PC-3 (cell line): ENCODE measurements at regions not wholly inside any gene's neighbourhood (a gene's known extent, or its start where the extent isn't known, plus 50 kb on each side); places are given as distances from the start of the nearest gene placed in this dataset.

Experiments used
- ATAC-seq: fragments of 200-7000 bp; cut with Tn5 transposase; 2 replicates; pipeline ENCODE4 v1.9.1; 2020; ENCODE audit warnings: mild to moderate bottlenecking, moderate library complexity
- BruUV-seq: library from RNA; stranded (reverse); fragments of 400-500 nt; replicated peaks from 2 replicates; lab custom pipeline; 2021; lab: Mats Ljungman, UMichigan
- CTCF ChIA-PET: fragments of 300-600 bp; sonication (Branson Sonifier 250); formaldehyde crosslinking; loops from one replicate; lab custom pipeline; 2022; ENCODE audit warnings: antibody characterized with exemption; lab: Charles Lee
- POLR2A ChIA-PET: fragments of 300-600 bp; sonication (Branson Sonifier 250); formaldehyde crosslinking; loops from one replicate; lab custom pipeline; 2022; ENCODE audit warnings: antibody characterized with exemption; ENCODE audit not compliant: unreplicated experiment; lab: Charles Lee
- DNase-seq: peaks from one replicate; pipeline ENCODE4 v3.0.0-alpha.2; 2015
- H2AFZ ChIP-seq: fragments of 300-600 bp; sonication (generic); 2 replicates; pipeline ENCODE4 v1.6.0; 2016; ENCODE audit warnings: antibody characterized with exemption, low read length
- H3F3A ChIP-seq: fragments of 300-600 bp; sonication (generic); one replicate; pipeline ENCODE4 v1.6.0; 2017; ENCODE audit warnings: antibody characterized with exemption, low read length, control low read depth, mild to moderate bottlenecking; ENCODE audit not compliant: unreplicated experiment
- H3K27ac ChIP-seq: fragments of 300-600 bp; sonication (generic); 2 replicates; pipeline ENCODE4 v1.5.1; 2016; ENCODE audit warnings: mild to moderate bottlenecking, low read length
- H3K27me3 ChIP-seq: fragments of 300-600 bp; sonication (generic); 2 replicates; pipeline ENCODE4 v1.6.1; 2016; ENCODE audit warnings: low read length, mixed read lengths
- H3K36me3 ChIP-seq: fragments of 300-600 bp; sonication (generic); 2 replicates; pipeline ENCODE4 v1.6.1; 2016; ENCODE audit warnings: low read depth, mixed run types, low read length, mixed read lengths
- H3K4me1 ChIP-seq: fragments of 300-600 bp; sonication (generic); 2 replicates; pipeline ENCODE4 v1.5.1; 2016; ENCODE audit warnings: low read length; ENCODE audit not compliant: insufficient read depth
- H3K4me2 ChIP-seq: fragments of 300-600 bp; sonication (generic); 2 replicates; pipeline ENCODE4 v1.6.0; 2016; ENCODE audit warnings: low read length
- H3K4me3 ChIP-seq: fragments of 300-600 bp; sonication (generic); 2 replicates; pipeline ENCODE4 v1.5.1; 2016; ENCODE audit warnings: mild to moderate bottlenecking, low read length, mixed read lengths
- H3K79me2 ChIP-seq: fragments of 300-600 bp; sonication (generic); 2 replicates; pipeline ENCODE4 v1.6.1; 2017; ENCODE audit warnings: low read length, mixed read lengths
- H3K9ac ChIP-seq: fragments of 300-600 bp; sonication (generic); 2 replicates; pipeline ENCODE4 v1.6.0; 2016; ENCODE audit warnings: mild to moderate bottlenecking, low read length
- H3K9me2 ChIP-seq: fragments of 300-600 bp; sonication (generic); replicated peaks from 2 replicates; pipeline ENCODE4 v1.6.1; 2016; ENCODE audit warnings: mixed run types, low read length, mixed read lengths
- H3K9me3 ChIP-seq: fragments of 300-600 bp; sonication (generic); 2 replicates; pipeline ENCODE4 v1.6.1; 2016; ENCODE audit warnings: low read length, mixed read lengths
- H4K20me1 ChIP-seq: fragments of 300-600 bp; sonication (generic); 2 replicates; pipeline ENCODE4 v1.6.1; 2016; ENCODE audit warnings: low read length, mixed read lengths
- EZH2 ChIP-seq: fragments of 300-600 bp; sonication (generic); IDR thresholded peaks from one replicate; pipeline ENCODE4 v1.6.1; 2017; ENCODE audit warnings: antibody characterized with exemption, mild to moderate bottlenecking, low read length; ENCODE audit not compliant: unreplicated experiment
- EZH2phosphoT487 ChIP-seq: fragments of 300-600 bp; sonication (generic); IDR thresholded peaks from 2 replicates; pipeline ENCODE4 v1.6.1; 2018; ENCODE audit warnings: mild to moderate bottlenecking, antibody characterized with exemption, low read length, borderline replicate concordance
- intact Hi-C: fragments of 100-400 bp; cut with micrococcal nuclease; formaldehyde crosslinking; loops from 2 replicates; pipeline ENCODE4 v1.9.0; 2023
- TF ChIP-seq, protein P1 (sequence below): fragments of 300-600 bp; sonication (generic); conservative IDR thresholded peaks from 2 replicates; pipeline ENCODE4 v1.5.1; 2017; ENCODE audit warnings: antibody characterized with exemption, low read depth, mild to moderate bottlenecking, low read length

DNA sequence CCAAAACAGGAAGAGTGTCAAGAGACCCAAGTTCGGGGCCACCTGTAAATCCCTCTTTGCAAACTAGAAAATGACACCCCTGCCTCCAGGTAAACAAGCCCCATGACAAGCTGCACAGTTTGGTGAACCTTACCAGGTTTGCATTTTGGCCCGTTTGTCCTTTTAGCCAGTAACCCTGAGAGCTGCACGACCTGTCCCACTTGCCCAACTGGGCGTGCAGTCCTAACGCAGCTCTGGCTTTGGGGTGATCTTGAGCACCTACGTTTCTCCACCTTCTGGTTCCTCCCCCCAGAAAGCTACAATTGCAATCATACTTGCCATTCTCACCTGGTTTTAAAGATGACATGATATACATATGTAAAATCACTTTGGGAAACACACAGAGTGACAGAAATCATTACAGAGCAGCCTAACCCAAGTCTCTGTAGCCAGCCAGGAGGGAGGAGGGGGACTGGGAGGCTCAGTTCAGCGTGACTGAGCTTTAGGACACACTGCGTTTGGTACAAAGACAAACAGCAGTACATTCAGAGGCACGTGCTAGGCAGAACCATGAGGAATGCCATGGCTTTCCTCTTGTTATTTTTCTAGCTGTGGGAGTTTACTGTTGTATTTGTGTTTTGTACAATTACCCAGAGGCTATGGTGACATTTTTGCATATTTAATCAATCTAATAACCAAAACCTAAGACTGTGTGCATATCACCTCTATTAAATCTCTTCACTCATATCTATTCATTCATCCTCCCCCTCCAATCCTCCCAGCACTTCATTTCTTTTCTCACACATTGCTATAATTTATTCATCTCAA lies 304.0 kb downstream of the IRS1 start:
- no peak for ATAC-seq
- POLR2A ChIA-PET: no interaction called here
- no peaks in the 10 kb centered on the region for H3K27me3 ChIP-seq
- H3K27ac ChIP-seq: no peak overlapping the region
- no peaks in the 10 kb centered on the region for H3K4me1 ChIP-seq
- no peaks in the 10 kb centered on the region for H3K9me2 ChIP-seq
- no peak overlapping the region for H3K4me3 ChIP-seq
- H3K79me2 ChIP-seq: no peaks in the 10 kb centered on the region
- CTCF ChIA-PET: no interaction called here
- no peaks in the 10 kb centered on the region for H3F3A ChIP-seq
- TF ChIP-seq EZH2 (no peak), EZH2phosphoT487 (no peak)
- TF ChIP-seq, protein P1, sequence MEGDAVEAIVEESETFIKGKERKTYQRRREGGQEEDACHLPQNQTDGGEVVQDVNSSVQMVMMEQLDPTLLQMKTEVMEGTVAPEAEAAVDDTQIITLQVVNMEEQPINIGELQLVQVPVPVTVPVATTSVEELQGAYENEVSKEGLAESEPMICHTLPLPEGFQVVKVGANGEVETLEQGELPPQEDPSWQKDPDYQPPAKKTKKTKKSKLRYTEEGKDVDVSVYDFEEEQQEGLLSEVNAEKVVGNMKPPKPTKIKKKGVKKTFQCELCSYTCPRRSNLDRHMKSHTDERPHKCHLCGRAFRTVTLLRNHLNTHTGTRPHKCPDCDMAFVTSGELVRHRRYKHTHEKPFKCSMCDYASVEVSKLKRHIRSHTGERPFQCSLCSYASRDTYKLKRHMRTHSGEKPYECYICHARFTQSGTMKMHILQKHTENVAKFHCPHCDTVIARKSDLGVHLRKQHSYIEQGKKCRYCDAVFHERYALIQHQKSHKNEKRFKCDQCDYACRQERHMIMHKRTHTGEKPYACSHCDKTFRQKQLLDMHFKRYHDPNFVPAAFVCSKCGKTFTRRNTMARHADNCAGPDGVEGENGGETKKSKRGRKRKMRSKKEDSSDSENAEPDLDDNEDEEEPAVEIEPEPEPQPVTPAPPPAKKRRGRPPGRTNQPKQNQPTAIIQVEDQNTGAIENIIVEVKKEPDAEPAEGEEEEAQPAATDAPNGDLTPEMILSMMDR: no peak
- no TSS peak for BruUV-seq
- H3K9me3 ChIP-seq: no peaks in the 10 kb centered on the region
- intact Hi-C loops: no loop called here
- H3K9ac ChIP-seq: no peak overlapping the region
- no peak overlapping the region for H3K4me2 ChIP-seq
- no peaks in the 10 kb centered on the region for H3K36me3 ChIP-seq
- no peaks in the 10 kb centered on the region for H4K20me1 ChIP-seq
- H2AFZ ChIP-seq: no peak overlapping the region
- DNase-seq: no peak

DNA sequence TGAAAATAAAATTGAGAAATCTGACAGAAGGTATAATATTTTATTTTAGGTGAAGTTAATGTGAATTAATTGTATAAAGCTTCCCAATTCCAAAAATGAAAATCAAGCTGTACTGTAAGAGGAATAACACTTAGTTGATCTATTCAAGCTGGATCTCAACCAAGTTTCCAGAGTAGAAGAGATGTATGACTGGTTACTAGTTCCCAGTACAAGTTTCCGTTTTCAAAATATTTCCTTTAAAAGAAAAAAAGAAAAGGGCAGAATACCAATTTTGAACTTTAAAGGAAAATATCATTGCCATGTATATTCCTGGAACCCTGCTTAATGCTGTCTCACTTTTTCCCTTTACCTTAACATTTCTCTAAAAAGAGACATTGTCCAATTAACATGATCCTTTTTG lies 308.5 kb downstream of the IRS1 start:
- CTCF ChIA-PET: no interaction called here
- BruUV-seq: no TSS peak

More for the DNA sequence above, 308.5 kb downstream of the IRS1 start:
- POLR2A ChIA-PET: no interaction called here
- no peak overlapping the region for H3K4me2 ChIP-seq
- H3K4me1 ChIP-seq: peaks cover 12% of the 10 kb centered on the region
- no peak for ATAC-seq
- no peaks in the 10 kb centered on the region for H3K9me3 ChIP-seq
- H3K79me2 ChIP-seq: no peaks in the 10 kb centered on the region
- no peaks in the 10 kb centered on the region for H4K20me1 ChIP-seq
- no peaks in the 10 kb centered on the region for H3F3A ChIP-seq
- H3K27ac ChIP-seq: no peak overlapping the region
- no peak overlapping the region for H2AFZ ChIP-seq
- no peak overlapping the region for H3K9ac ChIP-seq
- no peaks in the 10 kb centered on the region for H3K9me2 ChIP-seq
- no peaks in the 10 kb centered on the region for H3K27me3 ChIP-seq
- H3K36me3 ChIP-seq: no peaks in the 10 kb centered on the region
- H3K4me3 ChIP-seq: no peak overlapping the region
- intact Hi-C loops: no loop called here
- DNase-seq: no peak
- TF ChIP-seq EZH2phosphoT487: no peak
- TF ChIP-seq, protein P1: no peak
- no peak for TF ChIP-seq EZH2
